ENCODE measurements at regions not wholly inside any gene's neighbourhood (a gene's known extent, or its start where the extent isn't known, plus 50 kb on each side); places are given as distances from the start of the nearest gene placed in this dataset.

DNA sequence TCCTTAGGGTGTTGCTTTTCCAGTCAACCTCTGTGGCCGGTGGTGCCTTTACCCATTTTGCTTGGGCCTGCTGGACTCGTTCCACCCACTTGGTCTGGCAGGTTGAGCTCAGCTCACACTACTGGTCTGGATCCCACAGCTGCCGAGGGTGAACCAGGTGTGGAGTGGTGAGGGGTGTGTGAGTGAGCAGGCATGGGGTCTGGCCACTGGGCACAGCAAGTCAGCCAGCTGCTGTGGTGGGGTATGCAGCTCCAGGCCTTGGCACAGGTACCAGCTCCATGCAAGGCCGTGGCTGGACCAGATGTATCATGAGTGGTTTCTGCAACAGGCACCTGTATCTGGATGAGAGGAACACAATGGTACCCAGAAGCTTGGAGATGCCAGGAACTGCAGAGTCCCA is 277.6 kb upstream of the KLHL1 start:
- Histone ChIP-seq H3K9me3 (no peaks in the 10 kb centered on the region), H3K4me3 (no peak overlapping the region), H3K27me3 (no peaks in the 10 kb centered on the region), H3K36me3 (no peaks in the 10 kb centered on the region), H3K27ac (no peak overlapping the region), H3K4me1 (no peaks in the 10 kb centered on the region)
- WGBS, 2 donors: 90 to 93% methylated on average over 3 to 4 of the region's 4 CpGs
- DNase-seq: peak in 1 of 2 donors; percentile 14
- ATAC-seq (ENCODE audit: low FRiP score in 2 of 2): peak in 1 of 2 donors; percentile 46
- no peak for TF ChIP-seq EP300 (IDR thresholded peaks at IDR 0.05)
- TF ChIP-seq, protein P1, sequence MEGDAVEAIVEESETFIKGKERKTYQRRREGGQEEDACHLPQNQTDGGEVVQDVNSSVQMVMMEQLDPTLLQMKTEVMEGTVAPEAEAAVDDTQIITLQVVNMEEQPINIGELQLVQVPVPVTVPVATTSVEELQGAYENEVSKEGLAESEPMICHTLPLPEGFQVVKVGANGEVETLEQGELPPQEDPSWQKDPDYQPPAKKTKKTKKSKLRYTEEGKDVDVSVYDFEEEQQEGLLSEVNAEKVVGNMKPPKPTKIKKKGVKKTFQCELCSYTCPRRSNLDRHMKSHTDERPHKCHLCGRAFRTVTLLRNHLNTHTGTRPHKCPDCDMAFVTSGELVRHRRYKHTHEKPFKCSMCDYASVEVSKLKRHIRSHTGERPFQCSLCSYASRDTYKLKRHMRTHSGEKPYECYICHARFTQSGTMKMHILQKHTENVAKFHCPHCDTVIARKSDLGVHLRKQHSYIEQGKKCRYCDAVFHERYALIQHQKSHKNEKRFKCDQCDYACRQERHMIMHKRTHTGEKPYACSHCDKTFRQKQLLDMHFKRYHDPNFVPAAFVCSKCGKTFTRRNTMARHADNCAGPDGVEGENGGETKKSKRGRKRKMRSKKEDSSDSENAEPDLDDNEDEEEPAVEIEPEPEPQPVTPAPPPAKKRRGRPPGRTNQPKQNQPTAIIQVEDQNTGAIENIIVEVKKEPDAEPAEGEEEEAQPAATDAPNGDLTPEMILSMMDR (IDR thresholded peaks at IDR 0.05): no peak
- no peak for TF ChIP-seq POLR2AphosphoS5 (IDR thresholded peaks at IDR 0.05)
- TF ChIP-seq POLR2A (IDR thresholded peaks at IDR 0.05): no peak

DNA sequence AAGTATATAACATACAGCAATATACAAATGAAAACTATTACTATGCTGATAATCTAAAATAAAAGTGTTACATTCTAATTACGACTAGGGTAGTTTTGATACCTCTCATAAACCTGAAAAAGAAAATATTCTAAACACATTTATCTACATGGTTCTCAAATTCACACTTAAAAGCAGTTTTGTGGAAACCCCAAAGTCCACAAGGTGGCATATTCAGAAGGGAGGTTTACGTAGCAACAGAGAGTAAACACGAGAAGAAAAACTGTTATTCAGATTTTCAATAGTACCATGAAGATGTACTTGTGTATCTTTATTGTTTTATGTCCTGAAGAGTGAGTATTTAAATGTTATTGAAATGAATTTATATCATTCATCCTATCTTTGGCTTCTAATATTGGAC is 275.9 kb upstream of the KLHL1 start:
- H3K9me3 ChIP-seq: no peaks in the 10 kb centered on the region
- 86 to 88% methylated on average over 3 of the region's 3 CpGs for WGBS, 2 donors
- DNase-seq (no peak), ATAC-seq (ENCODE audit: low FRiP score in 2 of 2) (no peak)
- no peak overlapping the region for H3K27ac ChIP-seq
- H3K4me3 ChIP-seq: no peak overlapping the region
- TF ChIP-seq POLR2AphosphoS5 (IDR thresholded peaks at IDR 0.05) (no peak), POLR2A (IDR thresholded peaks at IDR 0.05) (no peak), EP300 (IDR thresholded peaks at IDR 0.05) (no peak)
- TF ChIP-seq, protein P1 (IDR thresholded peaks at IDR 0.05): no peak
- H3K4me1 ChIP-seq: no peaks in the 10 kb centered on the region
- no peaks in the 10 kb centered on the region for H3K36me3 ChIP-seq
- H3K27me3 ChIP-seq: no peaks in the 10 kb centered on the region

DNA sequence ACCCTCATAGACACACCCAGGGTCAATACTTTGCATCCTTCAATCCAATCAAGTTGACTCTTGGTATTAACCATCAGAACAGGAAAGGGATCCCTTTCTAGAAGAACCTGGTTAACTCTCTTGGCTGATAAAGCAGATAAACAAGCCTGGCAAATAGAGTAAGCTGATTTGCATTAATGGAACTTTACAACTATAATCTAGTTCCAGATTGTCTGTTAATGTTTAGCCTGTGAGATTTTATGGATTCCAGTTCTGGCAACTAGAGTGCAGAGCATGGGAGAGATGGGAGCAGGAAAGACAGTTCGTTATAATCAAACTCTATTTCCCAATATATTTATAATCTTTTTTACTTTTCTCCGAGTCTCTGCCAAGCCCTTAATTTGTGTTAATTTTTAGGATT is 272.6 kb upstream of the KLHL1 start:
- TF ChIP-seq POLR2AphosphoS5 (IDR thresholded peaks at IDR 0.05) (no peak), EP300 (IDR thresholded peaks at IDR 0.05) (no peak), POLR2A (IDR thresholded peaks at IDR 0.05) (no peak)
- TF ChIP-seq, protein P1 (IDR thresholded peaks at IDR 0.05): no peak
- Histone ChIP-seq H3K27ac (no peak overlapping the region), H3K27me3 (no peaks in the 10 kb centered on the region), H3K4me1 (no peaks in the 10 kb centered on the region), H3K4me3 (no peak overlapping the region), H3K36me3 (no peaks in the 10 kb centered on the region), H3K9me3 (no peaks in the 10 kb centered on the region)
- 80 to 85% methylated on average over 2 of the region's 2 CpGs for WGBS, 2 donors
- no peak for ATAC-seq (ENCODE audit: low FRiP score in 2 of 2)
- DNase-seq: no peak

DNA sequence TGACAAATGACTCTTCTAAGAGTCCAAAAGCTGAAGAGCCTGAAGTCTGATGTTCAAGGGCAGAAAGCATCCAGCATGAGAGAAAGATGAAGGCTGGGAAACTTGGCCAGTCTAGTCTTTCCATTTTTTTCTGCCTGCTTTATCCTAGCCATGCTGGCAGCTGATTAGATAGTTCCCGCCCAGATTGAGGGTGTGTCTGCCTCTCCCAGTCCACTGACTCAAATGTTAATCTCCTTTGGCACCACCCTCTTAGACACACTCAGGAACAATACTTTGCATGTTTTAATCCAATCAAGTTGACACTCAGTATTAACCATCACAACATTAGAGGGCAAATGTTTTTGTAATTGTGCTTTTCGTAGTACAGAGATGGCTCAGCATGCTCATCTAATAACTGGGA is 267.5 kb upstream of the KLHL1 start:
- DNase-seq: no peak
- no peak for ATAC-seq (ENCODE audit: low FRiP score in 2 of 2)
- 84 to 86% methylated on average over 2 of the region's 2 CpGs for WGBS, 2 donors
- Histone ChIP-seq H3K4me1 (no peaks in the 10 kb centered on the region), H3K9me3 (no peaks in the 10 kb centered on the region), H3K36me3 (no peaks in the 10 kb centered on the region), H3K27ac (no peak overlapping the region), H3K27me3 (no peaks in the 10 kb centered on the region), H3K4me3 (no peak overlapping the region)
- TF ChIP-seq, protein P1 (IDR thresholded peaks at IDR 0.05): no peak
- TF ChIP-seq POLR2A (IDR thresholded peaks at IDR 0.05): no peak
- no peak for TF ChIP-seq EP300 (IDR thresholded peaks at IDR 0.05)
- no peak for TF ChIP-seq POLR2AphosphoS5 (IDR thresholded peaks at IDR 0.05)

DNA sequence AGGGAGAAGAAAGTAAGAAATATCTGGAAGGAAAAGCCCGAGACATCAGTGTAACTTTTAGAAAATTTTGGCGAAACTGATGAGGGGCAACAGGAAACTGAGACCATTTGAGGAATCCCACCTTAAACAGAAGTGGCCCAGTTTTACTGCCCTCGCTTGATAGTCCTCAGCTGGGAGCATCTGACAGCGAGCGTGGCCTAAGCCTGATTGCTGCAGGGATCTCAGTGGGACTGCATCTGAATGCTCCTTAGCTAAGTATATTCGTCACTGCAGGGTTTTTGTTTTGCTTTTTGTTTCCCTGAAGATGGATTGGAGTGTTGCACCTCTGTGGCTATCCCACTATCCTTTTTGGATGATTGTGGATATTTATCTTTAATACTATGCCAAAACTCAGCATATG is 262.7 kb upstream of the KLHL1 start:
- TF ChIP-seq POLR2AphosphoS5 (IDR thresholded peaks at IDR 0.05) (no peak), EP300 (IDR thresholded peaks at IDR 0.05) (no peak), POLR2A (IDR thresholded peaks at IDR 0.05) (no peak)
- TF ChIP-seq, protein P1 (IDR thresholded peaks at IDR 0.05): no peak
- Histone ChIP-seq H3K4me3 (no peak overlapping the region), H3K27me3 (no peaks in the 10 kb centered on the region), H3K27ac (no peak overlapping the region), H3K36me3 (no peaks in the 10 kb centered on the region), H3K9me3 (no peaks in the 10 kb centered on the region), H3K4me1 (no peaks in the 10 kb centered on the region)
- DNase-seq (no peak), ATAC-seq (ENCODE audit: low FRiP score in 2 of 2) (no peak)
- 71 to 75% methylated on average over 6 of the region's 6 CpGs for WGBS, 2 donors
